Retinal pigment epithelial cell (primary cell): ENCODE measurements at regions not wholly inside any gene's neighbourhood (a gene's known extent, or its start where the extent isn't known, plus 50 kb on each side); places are given as distances from the start of the nearest gene placed in this dataset.
"Not testable (repeated sequence)": the region's sequence is repeated elsewhere in the genome, so short reads cannot be mapped to it uniquely, and the experiment has no call there.

ENCODE experiments used
- DNase-seq: peaks from one replicate; pipeline ENCODE4 v3.0.0-alpha.2; 2010; ENCODE audit warnings: low read depth
- H3K4me3 ChIP-seq: 2 replicates; pipeline ENCODE4 v1.5.1; 2011; ENCODE audit warnings: mild to moderate bottlenecking, low read length, control low read depth, moderate library complexity
- CTCF ChIP-seq: conservative IDR thresholded peaks from 2 replicates; pipeline ENCODE4 v1.5.1; 2011; ENCODE audit warnings: low read depth, low read length, control low read depth, inconsistent platforms

GRCh38 chrX:139475432-139475831 is 55.1 kb upstream of the F9 start:
- TF ChIP-seq CTCF = no peak
- no peak for DNase-seq
- no peak overlapping the region for H3K4me3 ChIP-seq

GRCh38 chrX:139461945-139462344 is 68.6 kb upstream of the F9 start:
- H3K4me3 ChIP-seq, DNase-seq: not testable (repeated sequence)

- no peak for TF ChIP-seq CTCF
- no peak overlapping the region for H3K4me3 ChIP-seq
- DNase-seq = no peak
Measured at GRCh38 chrX:139454743-139455142, 75.8 kb upstream of the F9 start.

GRCh38 chrX:139448996-139449395 is 81.5 kb upstream of the F9 start:
- H3K4me3 ChIP-seq = no peak overlapping the region
- DNase-seq = no peak
- TF ChIP-seq CTCF = no peak

GRCh38 chrX:139446832-139447231 is 83.7 kb upstream of the F9 start:
- no peak for DNase-seq

GRCh38 chrX:139429913-139430312 is 100.6 kb upstream of the F9 start:
- no peak for DNase-seq
- no peak overlapping the region for H3K4me3 ChIP-seq
- TF ChIP-seq CTCF = peak; percentile 34

More at GRCh38 chrX:139446832-139447231, 83.7 kb upstream of the F9 start:
- H3K4me3 ChIP-seq = no peak overlapping the region
- TF ChIP-seq CTCF = no peak

GRCh38 chrX:139423186-139423585 is 107.4 kb upstream of the F9 start:
- TF ChIP-seq CTCF = no peak
- H3K4me3 ChIP-seq = no peak overlapping the region
- no peak for DNase-seq

- DNase-seq, H3K4me3 ChIP-seq: not testable (repeated sequence)
Measured at GRCh38 chrX:139398258-139398657, 132.3 kb upstream of the F9 start.
